ENCODE measurements at regions not wholly inside any gene's neighbourhood (a gene's known extent, or its start where the extent isn't known, plus 50 kb on each side); places are given as distances from the start of the nearest gene placed in this dataset.

- H2AFZ ChIP-seq (ENCODE audit: low read depth, low read length, severe bottlenecking) = no peak overlapping the region
These were observed 198.5 kb downstream of the ADGRG6 start for GRCh38 chr6:142500250-142500786.

DNA sequence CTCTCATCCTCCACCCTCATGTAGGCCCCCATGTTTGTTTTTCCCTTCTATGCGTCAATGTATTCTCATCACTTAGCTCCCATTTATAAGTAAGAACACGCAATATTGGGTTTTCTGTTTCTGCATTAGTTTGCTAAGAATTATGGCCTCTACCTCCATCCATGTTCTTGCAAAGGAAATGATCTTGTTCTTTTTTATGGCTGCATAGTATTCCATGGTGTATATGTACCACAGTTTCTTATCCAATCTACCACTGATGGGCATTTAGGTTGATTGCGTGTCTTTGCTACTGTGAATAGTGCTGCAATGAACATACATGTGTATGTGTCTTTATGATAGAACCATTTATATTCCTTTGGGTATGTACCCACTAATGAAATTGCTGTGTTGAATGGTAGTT, 200.0 kb downstream of the ADGRG6 start:
- H3K79me2 ChIP-seq (ENCODE audit: insufficient read depth, low read length) = no peaks in the 10 kb centered on the region
- no peaks in the 10 kb centered on the region for H4K20me1 ChIP-seq (ENCODE audit: low read depth, low read length)
- no peak overlapping the region for H3K9ac ChIP-seq (ENCODE audit: low read length)
- H3K9me3 ChIP-seq (ENCODE audit: insufficient read depth, low read length) = no peaks in the 10 kb centered on the region
- H3K9me2 ChIP-seq (replicated peaks; ENCODE audit: insufficient read depth, low read length) = no peaks in the 10 kb centered on the region
- TF ChIP-seq EZH2phosphoT487 (conservative IDR thresholded peaks at IDR 0.05; ENCODE audit: low read length) = no peak
- TF ChIP-seq, protein P1, sequence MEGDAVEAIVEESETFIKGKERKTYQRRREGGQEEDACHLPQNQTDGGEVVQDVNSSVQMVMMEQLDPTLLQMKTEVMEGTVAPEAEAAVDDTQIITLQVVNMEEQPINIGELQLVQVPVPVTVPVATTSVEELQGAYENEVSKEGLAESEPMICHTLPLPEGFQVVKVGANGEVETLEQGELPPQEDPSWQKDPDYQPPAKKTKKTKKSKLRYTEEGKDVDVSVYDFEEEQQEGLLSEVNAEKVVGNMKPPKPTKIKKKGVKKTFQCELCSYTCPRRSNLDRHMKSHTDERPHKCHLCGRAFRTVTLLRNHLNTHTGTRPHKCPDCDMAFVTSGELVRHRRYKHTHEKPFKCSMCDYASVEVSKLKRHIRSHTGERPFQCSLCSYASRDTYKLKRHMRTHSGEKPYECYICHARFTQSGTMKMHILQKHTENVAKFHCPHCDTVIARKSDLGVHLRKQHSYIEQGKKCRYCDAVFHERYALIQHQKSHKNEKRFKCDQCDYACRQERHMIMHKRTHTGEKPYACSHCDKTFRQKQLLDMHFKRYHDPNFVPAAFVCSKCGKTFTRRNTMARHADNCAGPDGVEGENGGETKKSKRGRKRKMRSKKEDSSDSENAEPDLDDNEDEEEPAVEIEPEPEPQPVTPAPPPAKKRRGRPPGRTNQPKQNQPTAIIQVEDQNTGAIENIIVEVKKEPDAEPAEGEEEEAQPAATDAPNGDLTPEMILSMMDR (IDR thresholded peaks at IDR 0.05; ENCODE audit: insufficient read depth, low read length, poor library complexity, severe bottlenecking) = no peak
- H3K27ac ChIP-seq (ENCODE audit: low read depth, low read length) = no peak overlapping the region
- no peak overlapping the region for H3K4me3 ChIP-seq (ENCODE audit: insufficient read depth, low read length, poor library complexity, severe bottlenecking)
- H2AFZ ChIP-seq (ENCODE audit: low read depth, low read length, severe bottlenecking) = no peak overlapping the region
- no peaks in the 10 kb centered on the region for H3K27me3 ChIP-seq (ENCODE audit: low read length)
- H3K4me2 ChIP-seq (ENCODE audit: low read depth, low read length, poor library complexity, severe bottlenecking) = no peak overlapping the region
- H3K36me3 ChIP-seq (ENCODE audit: low read length) = no peaks in the 10 kb centered on the region
- no peaks in the 10 kb centered on the region for H3F3A ChIP-seq (ENCODE audit: insufficient read depth)

More at GRCh38 chr6:142500250-142500786, 198.5 kb downstream of the ADGRG6 start:
- no peak for TF ChIP-seq EZH2phosphoT487 (conservative IDR thresholded peaks at IDR 0.05; ENCODE audit: low read length)
- TF ChIP-seq, protein P1 (IDR thresholded peaks at IDR 0.05; ENCODE audit: insufficient read depth, low read length, poor library complexity, severe bottlenecking) = no peak
- Histone ChIP-seq H3K4me3 (ENCODE audit: insufficient read depth, low read length, poor library complexity, severe bottlenecking) (no peak overlapping the region), H3K27me3 (ENCODE audit: low read length) (no peaks in the 10 kb centered on the region), H3K9me2 (replicated peaks; ENCODE audit: insufficient read depth, low read length) (no peaks in the 10 kb centered on the region), H3K9ac (ENCODE audit: low read length) (no peak overlapping the region), H3K4me2 (ENCODE audit: low read depth, low read length, poor library complexity, severe bottlenecking) (no peak overlapping the region), H3K9me3 (ENCODE audit: insufficient read depth, low read length) (no peaks in the 10 kb centered on the region), H3K36me3 (ENCODE audit: low read length) (no peaks in the 10 kb centered on the region), H3F3A (ENCODE audit: insufficient read depth) (no peaks in the 10 kb centered on the region), H3K27ac (ENCODE audit: low read depth, low read length) (no peak overlapping the region), H3K79me2 (ENCODE audit: insufficient read depth, low read length) (no peaks in the 10 kb centered on the region), H4K20me1 (ENCODE audit: low read depth, low read length) (no peaks in the 10 kb centered on the region)

DNA sequence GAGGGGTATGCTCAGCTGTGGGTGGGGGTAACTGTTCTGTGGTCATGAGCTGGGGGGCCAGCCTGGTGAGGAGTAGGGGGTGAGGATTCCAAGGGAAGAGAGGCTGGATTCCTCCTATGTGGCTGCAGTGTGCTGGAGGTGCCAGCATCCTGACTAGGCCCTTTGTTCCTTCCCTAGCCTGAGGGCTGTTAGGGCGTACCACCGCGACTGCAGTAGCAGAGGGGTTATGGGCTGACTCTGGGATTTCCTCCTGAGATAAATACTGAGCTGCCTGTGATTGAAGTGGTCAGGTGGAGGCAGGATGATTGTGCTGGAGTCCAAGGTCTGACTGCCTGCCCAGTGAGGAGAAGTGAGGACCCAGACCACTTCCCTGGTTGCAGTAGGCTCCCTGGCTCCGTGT, 205.3 kb downstream of the ADGRG6 start:
- no peaks in the 10 kb centered on the region for H3K9me3 ChIP-seq (ENCODE audit: insufficient read depth, low read length)
- TF ChIP-seq EZH2phosphoT487 (conservative IDR thresholded peaks at IDR 0.05; ENCODE audit: low read length) = no peak
- TF ChIP-seq, protein P1 (IDR thresholded peaks at IDR 0.05; ENCODE audit: insufficient read depth, low read length, poor library complexity, severe bottlenecking) = no peak
- H3K9me2 ChIP-seq (replicated peaks; ENCODE audit: insufficient read depth, low read length) = no peaks in the 10 kb centered on the region
- H3K79me2 ChIP-seq (ENCODE audit: insufficient read depth, low read length) = no peaks in the 10 kb centered on the region
- no peaks in the 10 kb centered on the region for H3K36me3 ChIP-seq (ENCODE audit: low read length)
- no peak overlapping the region for H3K4me2 ChIP-seq (ENCODE audit: low read depth, low read length, poor library complexity, severe bottlenecking)
- no peak overlapping the region for H2AFZ ChIP-seq (ENCODE audit: low read depth, low read length, severe bottlenecking)
- H3K4me3 ChIP-seq (ENCODE audit: insufficient read depth, low read length, poor library complexity, severe bottlenecking) = no peak overlapping the region
- no peak overlapping the region for H3K27ac ChIP-seq (ENCODE audit: low read depth, low read length)
- H3F3A ChIP-seq (ENCODE audit: insufficient read depth) = no peaks in the 10 kb centered on the region
- no peaks in the 10 kb centered on the region for H3K27me3 ChIP-seq (ENCODE audit: low read length)
- no peaks in the 10 kb centered on the region for H4K20me1 ChIP-seq (ENCODE audit: low read depth, low read length)
- H3K9ac ChIP-seq (ENCODE audit: low read length) = no peak overlapping the region
